GM19468 (cell line): ENCODE measurements at regions not wholly inside any gene's neighbourhood (a gene's known extent, or its start where the extent isn't known, plus 50 kb on each side); places are given as distances from the start of the nearest gene placed in this dataset.

Experiments used
- ATAC-seq: cut with Tn5 transposase; IDR thresholded peaks from one replicate; pipeline ENCODE4 v1.9.1; 2021; ENCODE audit warnings: mild to moderate bottlenecking, moderate library complexity, moderate number of reproducible peaks; ENCODE audit not compliant: unreplicated experiment; ENCODE audit errors: extremely low read depth

- no peak for ATAC-seq
Observed at GRCh38 chr6:2565499-2565898, 185.2 kb downstream of the MYLK4 start.

- no peak for ATAC-seq
Observed at GRCh38 chr6:2563635-2564034, 187.1 kb downstream of the MYLK4 start.

- no peak for ATAC-seq
Observed at GRCh38 chr6:2562721-2563451, 187.8 kb downstream of the MYLK4 start.

- ATAC-seq = no peak
Observed at GRCh38 chr6:2560917-2561698, 189.6 kb downstream of the MYLK4 start.

- no peak for ATAC-seq
Observed at GRCh38 chr6:2560140-2560818, 190.4 kb downstream of the MYLK4 start.

- no peak for ATAC-seq
Observed at GRCh38 chr6:2558861-2559801, 191.6 kb downstream of the MYLK4 start.

- ATAC-seq = no peak
Observed at GRCh38 chr6:2558098-2558680, 192.5 kb downstream of the MYLK4 start.

GRCh38 chr6:2557181-2557720, 193.5 kb downstream of the MYLK4 start:
- ATAC-seq = no peak

GRCh38 chr6:2556761-2557160, 194.0 kb downstream of the MYLK4 start:
- ATAC-seq = no peak

GRCh38 chr6:2554651-2555260, 196.0 kb downstream of the MYLK4 start:
- no peak for ATAC-seq

- ATAC-seq = no peak
Observed at GRCh38 chr6:2552526-2553154, 198.1 kb downstream of the MYLK4 start.

GRCh38 chr6:2551705-2552104, 199.0 kb downstream of the MYLK4 start:
- no peak for ATAC-seq

- no peak for ATAC-seq
Observed at GRCh38 chr6:2550247-2550646, 200.5 kb downstream of the MYLK4 start.

- no peak for ATAC-seq
Observed at GRCh38 chr6:2549834-2550233, 200.9 kb downstream of the MYLK4 start.

GRCh38 chr6:2547355-2547754, 203.4 kb downstream of the MYLK4 start:
- ATAC-seq = no peak

- no peak for ATAC-seq
Observed at GRCh38 chr6:2546901-2547300, 203.8 kb downstream of the MYLK4 start.

GRCh38 chr6:2545383-2546038, 205.2 kb downstream of the MYLK4 start:
- ATAC-seq = no peak

- no peak for ATAC-seq
Observed at GRCh38 chr6:2543321-2543720, 207.4 kb downstream of the MYLK4 start.
